Osteoblast (primary cell): ENCODE measurements at regions not wholly inside any gene's neighbourhood (a gene's known extent, or its start where the extent isn't known, plus 50 kb on each side); places are given as distances from the start of the nearest gene placed in this dataset.
"Not testable (repeated sequence)": the region's sequence is repeated elsewhere in the genome, so short reads cannot be mapped to it uniquely, and the experiment has no call there.

Experiments
- DNase-seq: peaks from one replicate; pipeline ENCODE4 v3.0.0; 2011; ENCODE audit warnings: low spot score, mixed read lengths; ENCODE audit not compliant: insufficient read length; ENCODE audit errors: missing footprints
- H2AFZ ChIP-seq: 2 replicates; pipeline ENCODE4 v1.6.0; 2011; ENCODE audit warnings: mild to moderate bottlenecking, low read length
- H3K27ac ChIP-seq: 2 replicates; pipeline ENCODE4 v1.5.1; 2011; ENCODE audit warnings: mild to moderate bottlenecking, low read depth, low read length, moderate library complexity
- H3K27me3 ChIP-seq: 2 replicates; pipeline ENCODE4 v1.6.0; 2012; ENCODE audit warnings: mild to moderate bottlenecking, control low read depth, inconsistent platforms, low read length, moderate library complexity; ENCODE audit not compliant: insufficient read depth
- H3K36me3 ChIP-seq: 2 replicates; pipeline ENCODE4 v1.5.1; 2011; ENCODE audit warnings: mild to moderate bottlenecking, low read length, control low read depth, moderate library complexity; ENCODE audit not compliant: insufficient read depth
- H3K4me1 ChIP-seq: 2 replicates; pipeline ENCODE4 v1.5.1; 2011; ENCODE audit warnings: mild to moderate bottlenecking, low read length, control low read depth, moderate library complexity; ENCODE audit not compliant: insufficient read depth
- H3K4me2 ChIP-seq: 2 replicates; pipeline ENCODE4 v1.6.0; 2011; ENCODE audit warnings: mild to moderate bottlenecking, low read length; ENCODE audit not compliant: insufficient read depth
- H3K4me3 ChIP-seq: fragments of 200-600 bp; sonication (generic); 3 replicates; pipeline ENCODE4 v1.5.1; 2012; ENCODE audit warnings: mild to moderate bottlenecking, low read length, inconsistent platforms; ENCODE audit not compliant: insufficient read depth
- H3K79me2 ChIP-seq: 2 replicates; pipeline ENCODE4 v1.6.0; 2012; ENCODE audit warnings: mild to moderate bottlenecking, low read length, control low read depth, inconsistent platforms; ENCODE audit not compliant: insufficient read depth
- H3K9me3 ChIP-seq: 2 replicates; pipeline ENCODE4 v1.5.1; 2011; ENCODE audit warnings: low read depth, low read length, control low read depth
- H4K20me1 ChIP-seq: 2 replicates; pipeline ENCODE4 v1.6.0; 2012; ENCODE audit warnings: mild to moderate bottlenecking, low read length, control low read depth; ENCODE audit not compliant: insufficient read depth
- TF ChIP-seq, protein P1 (sequence below): IDR thresholded peaks from 2 replicates; pipeline ENCODE4 v1.5.1; 2011; ENCODE audit warnings: mild to moderate bottlenecking, low read depth, low read length, moderate library complexity; ENCODE audit errors: extremely low read depth

DNA sequence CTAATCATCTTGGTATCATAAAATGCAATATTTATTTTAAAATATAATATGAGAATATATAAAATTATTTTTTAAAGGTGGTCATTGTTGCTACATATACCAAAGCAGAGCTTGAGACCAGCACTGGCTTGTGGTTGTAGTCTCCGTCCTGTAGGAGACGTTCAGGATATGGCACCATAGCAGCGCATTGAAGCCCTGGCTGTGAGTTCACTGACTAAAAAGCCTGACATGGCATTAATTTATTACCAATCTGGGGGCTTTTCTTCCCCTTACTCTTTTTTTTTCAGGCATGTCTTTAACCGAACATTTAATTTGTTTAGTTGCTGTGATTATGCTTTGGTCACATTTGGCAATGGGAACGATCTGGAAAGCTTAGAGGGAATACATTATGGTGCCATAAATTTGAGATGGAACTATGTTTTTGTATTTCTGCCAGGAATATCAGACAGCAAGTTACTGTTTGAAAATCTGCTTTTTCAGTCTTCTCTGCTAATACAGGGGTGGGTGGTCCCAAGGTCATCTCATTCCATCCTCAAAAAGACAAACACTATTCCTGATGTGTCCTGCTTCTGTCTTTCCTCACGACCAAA is 108.5 kb downstream of the ZIC4 start:
- no peaks in the 10 kb centered on the region for H3K79me2 ChIP-seq
- DNase-seq = no peak
- peak overlapping the region; percentile 9 for H2AFZ ChIP-seq
- H3K4me2 ChIP-seq = peak overlapping the region; percentile 65
- no peak overlapping the region for H3K4me3 ChIP-seq
- H4K20me1 ChIP-seq = no peaks in the 10 kb centered on the region
- no peaks in the 10 kb centered on the region for H3K9me3 ChIP-seq
- peak overlapping the region; percentile 86 for H3K27ac ChIP-seq
- no peaks in the 10 kb centered on the region for H3K36me3 ChIP-seq
- TF ChIP-seq, protein P1, sequence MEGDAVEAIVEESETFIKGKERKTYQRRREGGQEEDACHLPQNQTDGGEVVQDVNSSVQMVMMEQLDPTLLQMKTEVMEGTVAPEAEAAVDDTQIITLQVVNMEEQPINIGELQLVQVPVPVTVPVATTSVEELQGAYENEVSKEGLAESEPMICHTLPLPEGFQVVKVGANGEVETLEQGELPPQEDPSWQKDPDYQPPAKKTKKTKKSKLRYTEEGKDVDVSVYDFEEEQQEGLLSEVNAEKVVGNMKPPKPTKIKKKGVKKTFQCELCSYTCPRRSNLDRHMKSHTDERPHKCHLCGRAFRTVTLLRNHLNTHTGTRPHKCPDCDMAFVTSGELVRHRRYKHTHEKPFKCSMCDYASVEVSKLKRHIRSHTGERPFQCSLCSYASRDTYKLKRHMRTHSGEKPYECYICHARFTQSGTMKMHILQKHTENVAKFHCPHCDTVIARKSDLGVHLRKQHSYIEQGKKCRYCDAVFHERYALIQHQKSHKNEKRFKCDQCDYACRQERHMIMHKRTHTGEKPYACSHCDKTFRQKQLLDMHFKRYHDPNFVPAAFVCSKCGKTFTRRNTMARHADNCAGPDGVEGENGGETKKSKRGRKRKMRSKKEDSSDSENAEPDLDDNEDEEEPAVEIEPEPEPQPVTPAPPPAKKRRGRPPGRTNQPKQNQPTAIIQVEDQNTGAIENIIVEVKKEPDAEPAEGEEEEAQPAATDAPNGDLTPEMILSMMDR = no peak
- no peaks in the 10 kb centered on the region for H3K27me3 ChIP-seq
- H3K4me1 ChIP-seq = peaks cover 15% of the 10 kb centered on the region

GRCh38 chr3:147287370-147287769 is 119.0 kb downstream of the ZIC4 start:
- not testable (repeated sequence) for H3K36me3 ChIP-seq, H3K27me3 ChIP-seq, H4K20me1 ChIP-seq, H3K79me2 ChIP-seq, H3K4me3 ChIP-seq, H3K4me2 ChIP-seq, DNase-seq, H3K4me1 ChIP-seq, H2AFZ ChIP-seq, H3K27ac ChIP-seq, H3K9me3 ChIP-seq

GRCh38 chr3:147269907-147270306 is 136.4 kb downstream of the ZIC4 start:
- H3K36me3 ChIP-seq = no peaks in the 10 kb centered on the region
- no peaks in the 10 kb centered on the region for H3K9me3 ChIP-seq
- DNase-seq = no peak
- H3K27ac ChIP-seq = no peak overlapping the region
- no peak overlapping the region for H2AFZ ChIP-seq
- no peak overlapping the region for H3K4me2 ChIP-seq
- TF ChIP-seq, protein P1 = no peak
- H3K27me3 ChIP-seq = no peaks in the 10 kb centered on the region
- no peaks in the 10 kb centered on the region for H4K20me1 ChIP-seq
- no peaks in the 10 kb centered on the region for H3K4me1 ChIP-seq
- H3K4me3 ChIP-seq = no peak overlapping the region
- H3K79me2 ChIP-seq = no peaks in the 10 kb centered on the region

DNA sequence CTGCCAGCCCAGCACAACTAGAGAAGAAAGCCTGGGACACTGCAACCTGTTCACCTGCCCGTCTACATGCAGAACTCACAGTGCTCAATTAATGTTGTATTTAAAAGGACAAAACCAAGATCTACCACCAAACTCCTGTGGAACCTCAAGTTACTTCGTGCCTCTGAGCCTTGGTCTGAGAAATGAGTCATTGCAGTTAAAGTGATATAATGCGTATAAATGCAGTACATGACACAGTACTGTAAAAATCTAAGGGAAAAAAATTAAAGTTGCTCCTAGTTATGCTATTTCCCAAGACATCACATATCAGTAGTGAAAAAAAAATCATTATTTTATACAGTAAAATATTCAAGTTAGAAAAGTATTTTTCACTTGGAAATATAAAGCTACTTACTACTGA is 138.9 kb downstream of the ZIC4 start:
- no peak overlapping the region for H3K4me2 ChIP-seq
- H3K27ac ChIP-seq = no peak overlapping the region
- H4K20me1 ChIP-seq = no peaks in the 10 kb centered on the region
- no peak overlapping the region for H2AFZ ChIP-seq
- H3K4me3 ChIP-seq = no peak overlapping the region
- no peak for DNase-seq
- no peaks in the 10 kb centered on the region for H3K4me1 ChIP-seq
- TF ChIP-seq, protein P1 = no peak
- H3K27me3 ChIP-seq = no peaks in the 10 kb centered on the region
- H3K79me2 ChIP-seq = no peaks in the 10 kb centered on the region
- H3K36me3 ChIP-seq = no peaks in the 10 kb centered on the region
- H3K9me3 ChIP-seq = no peaks in the 10 kb centered on the region
